GM12878 (cell line): ENCODE measurements at regions not wholly inside any gene's neighbourhood (a gene's known extent, or its start where the extent isn't known, plus 50 kb on each side); places are given as distances from the start of the nearest gene placed in this dataset.

Experiments used
- CHD1 ChIP-seq: IDR thresholded peaks from 2 replicates; pipeline ENCODE4 v1.6.1; 2012; ENCODE audit warnings: low read depth, low read length, improper control_type of control experiment
- CREB1 ChIP-seq: IDR thresholded peaks from 2 replicates; pipeline ENCODE4 v1.6.1; 2012; ENCODE audit warnings: low read depth, mild to moderate bottlenecking, inconsistent platforms
- DPF2 ChIP-seq: fragments of 450-650 bp; IDR thresholded peaks from 2 replicates; pipeline ENCODE4 v1.6.1; 2017; ENCODE audit warnings: mild to moderate bottlenecking
- EZH2 ChIP-seq: IDR thresholded peaks from 2 replicates; pipeline ENCODE4 v1.6.1; 2012; ENCODE audit warnings: low read depth, mild to moderate bottlenecking, control low read depth, inconsistent platforms, low read length, borderline replicate concordance; ENCODE audit not compliant: control insufficient read depth
- GABPA ChIP-seq: IDR thresholded peaks from 2 replicates; pipeline ENCODE4 v1.6.1; 2014; ENCODE audit warnings: antibody characterized with exemption, low read depth, mild to moderate bottlenecking, inconsistent platforms
- MXI1 ChIP-seq: fragments of 150-350 bp; IDR thresholded peaks from 2 replicates; pipeline ENCODE4 v1.6.1; 2011; ENCODE audit warnings: low read depth, mild to moderate bottlenecking, inconsistent platforms, low read length, improper control_type of control experiment
- POLR2A ChIP-seq: IDR thresholded peaks from 2 replicates; pipeline ENCODE4 v1.6.1; 2011; ENCODE audit warnings: low read depth, mild to moderate bottlenecking, low read length
- TAF1 ChIP-seq: IDR thresholded peaks from 2 replicates; pipeline ENCODE4 v1.6.1; 2011; ENCODE audit warnings: mild to moderate bottlenecking, low read depth, low read length, borderline replicate concordance
- ZNF274 ChIP-seq: IDR thresholded peaks from one replicate; pipeline ENCODE4 v1.8.0; 2011; ENCODE audit not compliant: insufficient read length, insufficient read depth
- TF ChIP-seq, protein P1 (sequence below), 3 experiments: IDR thresholded peaks in 2 of 3; conservative IDR thresholded peaks in 1 of 3; 2 replicates each; pipeline ENCODE4 v1.5.1; 2011; ENCODE audit warnings: low read depth in 3 of 3, low read length in 3 of 3, mild to moderate bottlenecking in 3 of 3, control low read depth in 2 of 3, moderate library complexity in 2 of 3, inconsistent platforms in 1 of 3, mixed read lengths in 1 of 3; ENCODE audit not compliant: control insufficient read depth in 2 of 3, insufficient read depth in 1 of 3; ENCODE audit errors: extremely low read depth in 1 of 3

GRCh38 chr4:174401471-174402130 is 117.9 kb downstream of the CEP44 start:
- no peak for TF ChIP-seq MXI1
- TF ChIP-seq, protein P1, sequence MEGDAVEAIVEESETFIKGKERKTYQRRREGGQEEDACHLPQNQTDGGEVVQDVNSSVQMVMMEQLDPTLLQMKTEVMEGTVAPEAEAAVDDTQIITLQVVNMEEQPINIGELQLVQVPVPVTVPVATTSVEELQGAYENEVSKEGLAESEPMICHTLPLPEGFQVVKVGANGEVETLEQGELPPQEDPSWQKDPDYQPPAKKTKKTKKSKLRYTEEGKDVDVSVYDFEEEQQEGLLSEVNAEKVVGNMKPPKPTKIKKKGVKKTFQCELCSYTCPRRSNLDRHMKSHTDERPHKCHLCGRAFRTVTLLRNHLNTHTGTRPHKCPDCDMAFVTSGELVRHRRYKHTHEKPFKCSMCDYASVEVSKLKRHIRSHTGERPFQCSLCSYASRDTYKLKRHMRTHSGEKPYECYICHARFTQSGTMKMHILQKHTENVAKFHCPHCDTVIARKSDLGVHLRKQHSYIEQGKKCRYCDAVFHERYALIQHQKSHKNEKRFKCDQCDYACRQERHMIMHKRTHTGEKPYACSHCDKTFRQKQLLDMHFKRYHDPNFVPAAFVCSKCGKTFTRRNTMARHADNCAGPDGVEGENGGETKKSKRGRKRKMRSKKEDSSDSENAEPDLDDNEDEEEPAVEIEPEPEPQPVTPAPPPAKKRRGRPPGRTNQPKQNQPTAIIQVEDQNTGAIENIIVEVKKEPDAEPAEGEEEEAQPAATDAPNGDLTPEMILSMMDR (IDR thresholded peaks at IDR 0.05 in 2 of 3, conservative IDR thresholded peaks at IDR 0.05 in 1 of 3; ENCODE audit: control insufficient read depth in 2 of 3, extremely low read depth in 1 of 3, insufficient read depth in 1 of 3, low read depth in 3 of 3, low read length in 3 of 3) = no peak
- no peak for TF ChIP-seq EZH2
- no peak for TF ChIP-seq CHD1
- no peak for TF ChIP-seq TAF1
- TF ChIP-seq DPF2 = no peak
- TF ChIP-seq GABPA = no peak
- no peak for TF ChIP-seq POLR2A
- TF ChIP-seq CREB1 = no peak
- TF ChIP-seq ZNF274 = no peak
